ENCODE measurements at regions not wholly inside any gene's neighbourhood (a gene's known extent, or its start where the extent isn't known, plus 50 kb on each side); places are given as distances from the start of the nearest gene placed in this dataset.

- no peak overlapping the region for H3K4me3 ChIP-seq (ENCODE audit: low read length)
- no peak for DNase-seq (ENCODE audit: low read depth)
- TF ChIP-seq CTCF (conservative IDR thresholded peaks at IDR 0.05; ENCODE audit: low read length) = no peak
Observed at GRCh38 chr2:129604560-129604959, 374.9 kb upstream of the RAB6C start.

DNA sequence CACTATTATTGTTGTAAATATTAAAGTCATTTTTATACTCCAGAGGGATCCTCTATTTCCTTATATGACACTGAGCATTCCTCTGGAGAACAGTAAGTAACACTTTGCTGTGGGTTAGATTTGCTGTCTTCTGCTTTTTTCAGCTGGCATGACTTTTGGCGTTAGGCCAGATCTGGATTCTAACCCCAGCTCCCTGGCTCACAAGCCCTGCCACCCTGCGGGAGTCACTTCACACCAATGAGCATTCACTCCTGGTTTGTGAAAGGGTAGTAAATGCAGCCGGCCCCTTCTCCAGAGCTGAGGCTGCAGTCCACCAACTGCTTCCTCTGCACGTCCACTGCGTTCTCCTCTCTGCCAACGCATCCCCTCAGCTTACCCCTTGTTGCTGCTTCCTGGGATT lies 373.8 kb upstream of the RAB6C start:
- no peak for DNase-seq (ENCODE audit: low read depth)
- no peak overlapping the region for H3K4me3 ChIP-seq (ENCODE audit: low read length)
- no peak for TF ChIP-seq CTCF (conservative IDR thresholded peaks at IDR 0.05; ENCODE audit: low read length)

DNA sequence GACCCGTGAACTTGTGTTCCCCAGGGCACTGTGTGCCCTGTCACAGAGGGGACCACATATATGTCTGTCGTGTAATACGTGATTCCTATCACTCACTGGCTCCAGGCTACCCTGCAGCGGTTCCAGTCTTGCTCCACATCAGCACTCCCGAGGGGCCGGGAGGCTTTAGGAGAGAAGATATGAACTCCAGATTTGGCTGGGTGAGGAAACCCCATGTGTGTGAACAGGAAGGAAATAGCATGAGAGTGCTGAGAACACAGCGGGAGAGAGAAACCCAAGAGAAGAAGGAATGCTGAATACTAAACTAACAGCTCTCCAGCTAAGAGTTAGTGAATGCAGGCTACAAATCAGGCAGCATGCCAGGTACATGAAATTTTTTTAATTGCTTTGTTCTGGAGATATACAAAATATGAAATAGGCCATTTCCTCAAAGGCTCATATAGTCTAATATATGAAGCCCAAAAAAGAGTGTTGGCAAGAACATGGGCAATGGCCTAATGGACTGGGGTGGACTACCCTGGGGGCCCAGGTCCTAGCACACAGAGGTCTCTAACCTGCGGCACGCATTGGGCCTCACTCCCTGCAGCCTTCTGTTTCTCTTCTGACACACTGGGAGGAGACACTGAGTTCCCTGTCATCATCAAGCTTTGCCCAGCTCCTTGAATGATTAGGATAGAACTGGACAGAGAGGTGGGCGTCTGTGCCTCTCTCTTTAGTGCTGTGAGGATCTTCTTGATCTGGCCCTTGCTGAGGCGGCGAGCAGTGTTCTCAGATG lies 372.8 kb upstream of the RAB6C start:
- no peak for DNase-seq (ENCODE audit: low read depth)
- TF ChIP-seq CTCF (conservative IDR thresholded peaks at IDR 0.05; ENCODE audit: low read length) = no peak
- no peak overlapping the region for H3K4me3 ChIP-seq (ENCODE audit: low read length)

GRCh38 chr2:129609224-129609623 lies 370.2 kb upstream of the RAB6C start:
- DNase-seq (ENCODE audit: low read depth) = no peak
- H3K4me3 ChIP-seq (ENCODE audit: low read length) = no peak overlapping the region
- no peak for TF ChIP-seq CTCF (conservative IDR thresholded peaks at IDR 0.05; ENCODE audit: low read length)

DNA sequence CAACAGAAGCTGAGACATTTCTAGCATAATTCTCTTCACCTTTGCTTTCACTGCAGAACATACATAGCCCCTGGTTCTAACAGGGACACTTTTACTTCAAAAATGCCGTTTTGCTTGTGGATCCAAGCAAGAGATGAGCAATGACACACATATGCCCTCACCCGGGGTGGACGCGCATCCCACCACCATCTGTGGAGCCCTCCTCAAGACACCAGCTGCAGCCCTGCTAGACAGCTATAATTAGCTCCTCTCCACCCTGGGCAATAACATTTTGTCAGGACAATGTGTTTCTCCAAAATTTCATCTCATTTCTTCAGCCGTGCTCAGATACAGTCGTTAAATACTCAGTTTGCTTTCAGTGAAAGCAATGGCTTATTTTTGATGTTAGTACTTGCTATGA lies 368.7 kb upstream of the RAB6C start:
- H3K4me3 ChIP-seq (ENCODE audit: low read length) = no peak overlapping the region
- DNase-seq (ENCODE audit: low read depth) = no peak
- TF ChIP-seq CTCF (conservative IDR thresholded peaks at IDR 0.05; ENCODE audit: low read length) = no peak

- TF ChIP-seq CTCF (conservative IDR thresholded peaks at IDR 0.05; ENCODE audit: low read length) = no peak
- no peak for DNase-seq (ENCODE audit: low read depth)
- no peak overlapping the region for H3K4me3 ChIP-seq (ENCODE audit: low read length)
Observed at GRCh38 chr2:129611471-129611870, 368.0 kb upstream of the RAB6C start.

DNA sequence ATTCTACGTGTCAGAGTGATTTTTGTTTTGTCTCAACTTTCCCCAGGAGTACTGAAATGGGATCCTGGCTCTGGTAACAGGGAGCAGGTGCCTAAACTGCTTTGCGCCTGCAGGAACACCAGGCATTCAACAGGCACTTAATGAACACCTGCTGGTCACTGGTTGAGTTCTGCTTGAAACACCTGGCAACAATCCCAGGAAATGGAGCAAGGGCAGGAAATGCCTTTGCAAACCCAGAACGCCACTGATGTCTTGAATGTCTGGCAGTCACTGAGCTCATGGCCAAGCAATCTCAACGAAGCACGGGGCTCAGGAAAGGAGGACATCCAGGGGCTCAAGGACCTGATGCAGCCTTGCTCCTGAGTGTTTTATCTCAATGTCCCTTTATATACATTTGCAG lies 360.0 kb upstream of the RAB6C start:
- DNase-seq (ENCODE audit: low read depth) = no peak
- H3K4me3 ChIP-seq (ENCODE audit: low read length) = no peak overlapping the region
- no peak for TF ChIP-seq CTCF (conservative IDR thresholded peaks at IDR 0.05; ENCODE audit: low read length)

All from AG10803 (cell line).